ENCODE measurements at regions not wholly inside any gene's neighbourhood (a gene's known extent, or its start where the extent isn't known, plus 50 kb on each side); places are given as distances from the start of the nearest gene placed in this dataset.

DNA sequence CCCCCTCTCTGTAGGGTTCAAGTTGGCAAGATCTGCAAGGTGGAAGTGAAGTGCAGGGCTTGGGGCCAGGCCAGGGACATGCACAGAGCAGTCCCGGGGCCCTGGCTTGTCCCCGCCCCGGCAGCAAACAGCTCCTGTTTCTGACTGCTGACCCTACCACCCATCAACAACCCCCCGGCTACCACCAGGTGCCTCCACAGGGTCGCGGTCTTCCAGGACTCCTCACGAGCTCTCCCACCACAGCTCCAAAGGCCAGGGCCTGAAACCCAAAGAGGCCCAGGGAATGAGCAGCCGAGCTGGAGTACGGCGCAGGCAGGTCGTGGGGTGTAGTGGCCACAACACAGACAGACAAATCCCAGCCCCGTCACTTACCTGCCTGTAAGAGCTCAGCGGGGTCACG, 121.3 kb upstream of the SMAD3 start:
- no peak for ATAC-seq (ENCODE audit: poor library complexity)

DNA sequence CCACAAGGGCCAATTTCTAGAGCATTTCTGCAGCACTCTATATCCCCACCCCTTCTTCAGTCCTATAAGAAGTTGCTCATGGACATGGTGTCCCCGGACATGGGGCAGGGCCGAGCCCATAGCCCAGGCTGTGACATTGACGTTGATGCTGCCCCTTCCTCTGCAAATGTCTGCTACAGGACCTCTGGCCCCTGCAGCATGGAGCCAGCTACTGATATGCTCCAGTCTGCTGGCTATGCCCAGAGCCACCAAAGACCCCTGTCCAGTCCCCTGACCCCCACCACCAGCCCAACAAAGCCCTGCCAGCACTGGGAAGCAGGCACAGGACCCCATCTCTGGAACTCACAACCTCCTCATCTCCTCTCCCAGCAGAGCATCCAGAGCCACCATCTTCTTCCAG, 120.1 kb upstream of the SMAD3 start:
- intact Hi-C loops (cut with DNase I, micrococcal nuclease) = loop anchor here (5.0 kb wide), 3 partner anchors 237 to 892 kb away; no protein-coding TSS in a partner anchor
- POLR2A ChIA-PET = no interaction called here
- Histone ChIP-seq H3K27ac (ENCODE audit: low read depth in 1 of 2, low read length in 2 of 2) (no peak overlapping the region), H3K4me1 (ENCODE audit: insufficient read depth, low read length) (no peaks in the 10 kb centered on the region), H3K27me3 (ENCODE audit: control insufficient read depth in 1 of 2, insufficient read depth in 2 of 2, low read length in 2 of 2) (no peaks in the 10 kb centered on the region), H3K9me3 (ENCODE audit: control insufficient read depth in 1 of 2, insufficient read depth in 1 of 2, low read length in 2 of 2) (no peaks in the 10 kb centered on the region), H3K36me3 (ENCODE audit: insufficient read depth, low read length) (no peaks in the 10 kb centered on the region), H3K4me3 (ENCODE audit: low read length) (no peak overlapping the region)
- no peak for DNase-seq
- H3K27me3 Mint-ChIP-seq = no peaks in the 10 kb centered on the region
- H3K9me3 Mint-ChIP-seq = no peaks in the 10 kb centered on the region
- no peak for ATAC-seq (ENCODE audit: poor library complexity)
- CTCF ChIA-PET = interaction anchor here (2.8 kb wide), 1 partner anchor 360 kb away, joined by 46 read pairs; no protein-coding TSS in a partner anchor
- TF ChIP-seq, protein P1, sequence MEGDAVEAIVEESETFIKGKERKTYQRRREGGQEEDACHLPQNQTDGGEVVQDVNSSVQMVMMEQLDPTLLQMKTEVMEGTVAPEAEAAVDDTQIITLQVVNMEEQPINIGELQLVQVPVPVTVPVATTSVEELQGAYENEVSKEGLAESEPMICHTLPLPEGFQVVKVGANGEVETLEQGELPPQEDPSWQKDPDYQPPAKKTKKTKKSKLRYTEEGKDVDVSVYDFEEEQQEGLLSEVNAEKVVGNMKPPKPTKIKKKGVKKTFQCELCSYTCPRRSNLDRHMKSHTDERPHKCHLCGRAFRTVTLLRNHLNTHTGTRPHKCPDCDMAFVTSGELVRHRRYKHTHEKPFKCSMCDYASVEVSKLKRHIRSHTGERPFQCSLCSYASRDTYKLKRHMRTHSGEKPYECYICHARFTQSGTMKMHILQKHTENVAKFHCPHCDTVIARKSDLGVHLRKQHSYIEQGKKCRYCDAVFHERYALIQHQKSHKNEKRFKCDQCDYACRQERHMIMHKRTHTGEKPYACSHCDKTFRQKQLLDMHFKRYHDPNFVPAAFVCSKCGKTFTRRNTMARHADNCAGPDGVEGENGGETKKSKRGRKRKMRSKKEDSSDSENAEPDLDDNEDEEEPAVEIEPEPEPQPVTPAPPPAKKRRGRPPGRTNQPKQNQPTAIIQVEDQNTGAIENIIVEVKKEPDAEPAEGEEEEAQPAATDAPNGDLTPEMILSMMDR (IDR thresholded peaks at IDR 0.05) = no peak
- H3K36me3 Mint-ChIP-seq (ENCODE audit: low read depth) = no peaks in the 10 kb centered on the region
- no peak overlapping the region for H3K4me3 Mint-ChIP-seq
- no peaks in the 10 kb centered on the region for H3K4me1 Mint-ChIP-seq (ENCODE audit: low read depth)
- H3K27ac Mint-ChIP-seq = no peak overlapping the region

More for the DNA sequence above, 121.3 kb upstream of the SMAD3 start:
- Histone ChIP-seq H3K36me3 (ENCODE audit: insufficient read depth, low read length) (no peaks in the 10 kb centered on the region), H3K27me3 (ENCODE audit: control insufficient read depth in 1 of 2, insufficient read depth in 2 of 2, low read length in 2 of 2) (no peaks in the 10 kb centered on the region), H3K9me3 (ENCODE audit: control insufficient read depth in 1 of 2, insufficient read depth in 1 of 2, low read length in 2 of 2) (no peaks in the 10 kb centered on the region), H3K4me3 (ENCODE audit: low read length) (no peak overlapping the region), H3K27ac (ENCODE audit: low read depth in 1 of 2, low read length in 2 of 2) (no peak overlapping the region), H3K4me1 (ENCODE audit: insufficient read depth, low read length) (no peaks in the 10 kb centered on the region)
- Mint-ChIP-seq H3K4me1 (ENCODE audit: low read depth) (no peaks in the 10 kb centered on the region), H3K9me3 (no peaks in the 10 kb centered on the region), H3K4me3 (no peak overlapping the region), H3K27ac (no peak overlapping the region), H3K27me3 (no peaks in the 10 kb centered on the region), H3K36me3 (ENCODE audit: low read depth) (no peaks in the 10 kb centered on the region)
- intact Hi-C loops (cut with DNase I, micrococcal nuclease) = no loop called here
- no peak for DNase-seq
- ChIA-PET CTCF (no interaction called here), POLR2A (no interaction called here)
- TF ChIP-seq, protein P1 (IDR thresholded peaks at IDR 0.05) = no peak

DNA sequence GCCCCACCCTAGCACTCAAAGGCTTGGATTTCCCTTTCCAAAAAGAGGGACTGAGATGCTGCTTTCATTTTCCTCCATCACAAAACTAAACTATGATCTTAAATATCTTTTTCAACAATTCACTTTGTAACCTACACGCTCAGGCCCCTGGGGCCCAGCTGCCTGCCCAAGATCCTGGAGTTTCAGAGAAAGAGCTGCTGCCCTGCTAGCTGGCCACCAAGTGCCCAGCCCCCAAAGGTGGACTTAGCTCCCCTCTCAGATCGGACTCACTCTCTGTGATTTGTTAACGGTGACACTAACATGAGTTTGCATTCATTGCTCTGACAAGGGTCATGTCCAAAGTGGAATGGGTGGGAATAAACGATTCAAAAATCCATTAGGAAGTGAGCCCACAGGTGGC, 119.6 kb upstream of the SMAD3 start:
- intact Hi-C loops (cut with DNase I, micrococcal nuclease) = loop anchor here (1.0 to 5.0 kb wide), 7 partner anchors 235 to 891 kb away; no protein-coding TSS in a partner anchor
- Mint-ChIP-seq H3K4me3 (no peak overlapping the region), H3K9me3 (no peaks in the 10 kb centered on the region), H3K27me3 (no peaks in the 10 kb centered on the region), H3K36me3 (ENCODE audit: low read depth) (no peaks in the 10 kb centered on the region), H3K4me1 (ENCODE audit: low read depth) (no peaks in the 10 kb centered on the region), H3K27ac (no peak overlapping the region)
- no peak for ATAC-seq (ENCODE audit: poor library complexity)
- TF ChIP-seq, protein P1 (IDR thresholded peaks at IDR 0.05) = no peak
- Histone ChIP-seq H3K27me3 (ENCODE audit: control insufficient read depth in 1 of 2, insufficient read depth in 2 of 2, low read length in 2 of 2) (no peaks in the 10 kb centered on the region), H3K27ac (ENCODE audit: low read depth in 1 of 2, low read length in 2 of 2) (no peak overlapping the region), H3K9me3 (ENCODE audit: control insufficient read depth in 1 of 2, insufficient read depth in 1 of 2, low read length in 2 of 2) (no peaks in the 10 kb centered on the region), H3K4me1 (ENCODE audit: insufficient read depth, low read length) (no peaks in the 10 kb centered on the region), H3K36me3 (ENCODE audit: insufficient read depth, low read length) (no peaks in the 10 kb centered on the region), H3K4me3 (ENCODE audit: low read length) (no peak overlapping the region)
- no peak for DNase-seq
- CTCF ChIA-PET = interaction anchor here (0.7 to 2.8 kb wide), 11 partner anchors 42 to 487 kb away, joined by 3 to 46 read pairs (median 3); no protein-coding TSS in a partner anchor
- POLR2A ChIA-PET = interaction anchor here (1.3 kb wide), 1 partner anchor 358 kb away, joined by 5 read pairs; no protein-coding TSS in a partner anchor
